Hepatocyte (in vitro differentiated cells): ENCODE measurements at regions not wholly inside any gene's neighbourhood (a gene's known extent, or its start where the extent isn't known, plus 50 kb on each side); places are given as distances from the start of the nearest gene placed in this dataset.

Experiments used
- DNase-seq: peaks from one replicate; pipeline ENCODE4 v3.0.0-alpha.2; 2016; ENCODE audit warnings: low spot score
- H2AFZ ChIP-seq: fragments of 200-600 bp; sonication (generic); 2 replicates; pipeline ENCODE4 v1.6.0; 2016; ENCODE audit warnings: antibody characterized with exemption, mild to moderate bottlenecking
- H3K27ac ChIP-seq: fragments of 200-600 bp; sonication (generic); 2 replicates; pipeline ENCODE4 v1.5.1; 2016; ENCODE audit warnings: mild to moderate bottlenecking
- H3K27me3 ChIP-seq: fragments of 200-600 bp; sonication (generic); 2 replicates; pipeline ENCODE4 v1.6.1; 2016
- H3K36me3 ChIP-seq: fragments of 200-600 bp; sonication (generic); replicated peaks from 2 replicates; pipeline ENCODE4 v1.5.1; 2016; ENCODE audit warnings: low read depth; ENCODE audit not compliant: insufficient read depth
- H3K4me1 ChIP-seq: fragments of 200-600 bp; sonication (generic); 2 replicates; pipeline ENCODE4 v1.5.1; 2016; ENCODE audit warnings: mild to moderate bottlenecking, moderate library complexity; ENCODE audit not compliant: insufficient read depth
- H3K4me2 ChIP-seq: fragments of 200-600 bp; sonication (generic); 2 replicates; pipeline ENCODE4 v1.6.0; 2016
- H3K4me3 ChIP-seq: fragments of 200-600 bp; sonication (generic); 2 replicates; pipeline ENCODE4 v1.5.1; 2016; ENCODE audit warnings: mild to moderate bottlenecking
- H3K79me2 ChIP-seq: fragments of 200-600 bp; sonication (generic); 2 replicates; pipeline ENCODE4 v1.6.0; 2017; ENCODE audit warnings: mild to moderate bottlenecking
- H3K9me2 ChIP-seq: fragments of 200-600 bp; sonication (generic); replicated peaks from 2 replicates; pipeline ENCODE4 v1.6.0; 2017; ENCODE audit warnings: mild to moderate bottlenecking; ENCODE audit not compliant: insufficient read depth
- H3K9me3 ChIP-seq: fragments of 200-600 bp; sonication (generic); 2 replicates; pipeline ENCODE4 v1.5.1; 2016; ENCODE audit warnings: low read depth, mild to moderate bottlenecking
- H4K20me1 ChIP-seq: fragments of 200-600 bp; sonication (generic); 2 replicates; pipeline ENCODE4 v1.6.0; 2016; ENCODE audit warnings: mild to moderate bottlenecking; ENCODE audit not compliant: insufficient read depth, poor library complexity, severe bottlenecking
- EZH2 ChIP-seq: fragments of 200-600 bp; sonication (generic); IDR thresholded peaks from 2 replicates; pipeline ENCODE4 v1.6.1; 2016; ENCODE audit warnings: antibody characterized with exemption, mild to moderate bottlenecking, borderline replicate concordance
- EZH2phosphoT487 ChIP-seq: fragments of 200-600 bp; sonication (generic); IDR thresholded peaks from one replicate; pipeline ENCODE4 v1.6.1; 2018; ENCODE audit warnings: antibody characterized with exemption, mild to moderate bottlenecking, low read depth, moderate library complexity; ENCODE audit not compliant: unreplicated experiment, severe bottlenecking
- WGBS: methylation state at CpG from one replicate; pipeline ENCODE4 v1.1.6; 2016; ENCODE audit warnings: low lambda C conversion rate; ENCODE audit errors: missing lambda C conversion rate; 5-methylcytosine and 5-hydroxymethylcytosine counted together
- TF ChIP-seq, protein P1 (sequence below): fragments of 200-600 bp; sonication (generic); IDR thresholded peaks from 2 replicates; pipeline ENCODE4 v1.5.1; 2016; ENCODE audit warnings: antibody characterized with exemption, mild to moderate bottlenecking; ENCODE audit not compliant: poor library complexity

DNA sequence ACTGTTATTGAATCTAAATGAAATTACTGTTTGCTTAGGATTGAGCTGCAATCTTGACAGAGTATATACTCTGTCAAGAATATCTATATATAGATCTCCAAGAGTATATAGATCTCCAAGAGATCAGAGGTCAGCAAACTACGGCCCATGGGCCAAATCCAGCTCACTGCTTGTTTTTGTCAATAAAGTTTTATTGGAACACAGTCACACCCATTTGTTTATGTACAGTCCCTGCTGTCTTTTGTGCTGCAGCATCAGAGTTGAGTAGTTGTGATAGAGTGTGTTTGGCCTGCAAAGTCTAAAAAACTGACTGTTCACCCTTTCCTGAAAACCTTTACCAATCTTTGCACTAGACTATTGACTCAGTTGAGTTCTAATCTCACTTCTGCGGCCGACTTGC lies 66.3 kb upstream of the NPVF start:
- no peak for DNase-seq
- TF ChIP-seq EZH2 = no peak
- no peak for TF ChIP-seq EZH2phosphoT487
- TF ChIP-seq, protein P1, sequence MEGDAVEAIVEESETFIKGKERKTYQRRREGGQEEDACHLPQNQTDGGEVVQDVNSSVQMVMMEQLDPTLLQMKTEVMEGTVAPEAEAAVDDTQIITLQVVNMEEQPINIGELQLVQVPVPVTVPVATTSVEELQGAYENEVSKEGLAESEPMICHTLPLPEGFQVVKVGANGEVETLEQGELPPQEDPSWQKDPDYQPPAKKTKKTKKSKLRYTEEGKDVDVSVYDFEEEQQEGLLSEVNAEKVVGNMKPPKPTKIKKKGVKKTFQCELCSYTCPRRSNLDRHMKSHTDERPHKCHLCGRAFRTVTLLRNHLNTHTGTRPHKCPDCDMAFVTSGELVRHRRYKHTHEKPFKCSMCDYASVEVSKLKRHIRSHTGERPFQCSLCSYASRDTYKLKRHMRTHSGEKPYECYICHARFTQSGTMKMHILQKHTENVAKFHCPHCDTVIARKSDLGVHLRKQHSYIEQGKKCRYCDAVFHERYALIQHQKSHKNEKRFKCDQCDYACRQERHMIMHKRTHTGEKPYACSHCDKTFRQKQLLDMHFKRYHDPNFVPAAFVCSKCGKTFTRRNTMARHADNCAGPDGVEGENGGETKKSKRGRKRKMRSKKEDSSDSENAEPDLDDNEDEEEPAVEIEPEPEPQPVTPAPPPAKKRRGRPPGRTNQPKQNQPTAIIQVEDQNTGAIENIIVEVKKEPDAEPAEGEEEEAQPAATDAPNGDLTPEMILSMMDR = no peak

DNA sequence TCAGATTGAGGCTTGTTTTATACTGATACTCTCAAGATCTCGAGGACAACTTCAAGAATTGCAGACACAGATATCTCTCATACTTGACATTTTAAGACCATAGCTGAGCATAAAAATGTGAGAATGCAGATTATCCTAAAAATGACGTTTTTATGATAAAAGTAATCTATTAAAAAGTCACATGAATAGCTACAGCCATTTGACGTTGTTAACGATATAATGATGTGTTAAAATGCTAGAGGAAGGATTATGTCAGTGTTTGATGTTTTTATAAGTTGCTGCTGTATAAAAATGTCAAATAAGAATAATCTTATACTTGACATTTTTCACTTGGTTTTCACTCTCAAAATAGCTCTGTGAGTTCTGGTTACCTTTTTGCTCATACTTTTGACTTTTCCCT lies 67.1 kb upstream of the NPVF start:
- no peaks in the 10 kb centered on the region for H3K9me3 ChIP-seq
- H4K20me1 ChIP-seq = no peaks in the 10 kb centered on the region
- no peak overlapping the region for H3K27ac ChIP-seq
- H3K4me3 ChIP-seq = no peak overlapping the region
- H3K4me1 ChIP-seq = no peaks in the 10 kb centered on the region
- no peak overlapping the region for H3K4me2 ChIP-seq
- no peaks in the 10 kb centered on the region for H3K27me3 ChIP-seq
- TF ChIP-seq EZH2 = no peak
- TF ChIP-seq, protein P1 = no peak
- no peak for TF ChIP-seq EZH2phosphoT487
- no peak overlapping the region for H2AFZ ChIP-seq
- WGBS = 49% methylated on average over 4 of the region's 4 CpGs
- H3K36me3 ChIP-seq = no peaks in the 10 kb centered on the region
- no peaks in the 10 kb centered on the region for H3K9me2 ChIP-seq
- H3K79me2 ChIP-seq = no peaks in the 10 kb centered on the region
- DNase-seq = no peak

More for the DNA sequence above, 66.3 kb upstream of the NPVF start:
- H4K20me1 ChIP-seq = no peaks in the 10 kb centered on the region
- no peaks in the 10 kb centered on the region for H3K9me3 ChIP-seq
- no peaks in the 10 kb centered on the region for H3K9me2 ChIP-seq
- H3K27me3 ChIP-seq = no peaks in the 10 kb centered on the region
- H3K79me2 ChIP-seq = no peaks in the 10 kb centered on the region
- no peaks in the 10 kb centered on the region for H3K36me3 ChIP-seq
- H3K4me2 ChIP-seq = no peak overlapping the region
- H3K27ac ChIP-seq = no peak overlapping the region
- H3K4me3 ChIP-seq = no peak overlapping the region
- 84% methylated on average over 3 of the region's 3 CpGs for WGBS
- H2AFZ ChIP-seq = no peak overlapping the region
- H3K4me1 ChIP-seq = no peaks in the 10 kb centered on the region

DNA sequence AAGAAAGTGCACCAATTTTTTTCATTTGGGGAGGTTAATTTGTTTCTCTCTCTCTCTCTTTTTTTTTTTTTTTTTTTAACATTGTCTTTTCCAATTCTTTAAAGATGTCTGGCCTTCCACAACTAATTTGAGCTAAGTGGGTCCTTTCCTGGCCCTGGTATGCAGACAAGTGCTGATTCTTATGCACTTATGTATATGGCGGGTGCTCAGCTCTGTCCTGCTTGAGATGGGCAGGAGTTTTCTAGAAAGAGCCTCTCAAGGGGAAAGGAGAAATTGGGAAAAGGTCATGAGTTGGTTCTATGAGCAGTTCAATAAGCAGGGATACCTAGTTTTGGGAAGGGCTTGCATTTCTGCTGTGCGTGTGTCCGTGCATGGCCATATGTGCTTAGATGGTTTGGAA lies 67.8 kb upstream of the NPVF start:
- WGBS = 98% methylated on average over 3 of the region's 3 CpGs

More for the DNA sequence above, 67.8 kb upstream of the NPVF start:
- H3K27ac ChIP-seq = no peak overlapping the region
- H2AFZ ChIP-seq = no peak overlapping the region
- TF ChIP-seq EZH2phosphoT487 (no peak), EZH2 (no peak)
- TF ChIP-seq, protein P1 = no peak
- no peak overlapping the region for H3K4me3 ChIP-seq
- H4K20me1 ChIP-seq = no peaks in the 10 kb centered on the region
- no peak overlapping the region for H3K4me2 ChIP-seq
- H3K4me1 ChIP-seq = no peaks in the 10 kb centered on the region
- no peaks in the 10 kb centered on the region for H3K9me2 ChIP-seq
- H3K9me3 ChIP-seq = no peaks in the 10 kb centered on the region
- H3K27me3 ChIP-seq = no peaks in the 10 kb centered on the region
- no peaks in the 10 kb centered on the region for H3K36me3 ChIP-seq
- H3K79me2 ChIP-seq = no peaks in the 10 kb centered on the region
- no peak for DNase-seq
